ENCODE measurements at regions not wholly inside any gene's neighbourhood (a gene's known extent, or its start where the extent isn't known, plus 50 kb on each side); places are given as distances from the start of the nearest gene placed in this dataset.

GRCh38 chr7:26924149-26924767 is 59.9 kb upstream of the SKAP2 start:
- TF ChIP-seq CTCF (IDR thresholded peaks at IDR 0.05) = no peak
- TF ChIP-seq POLR2A (IDR thresholded peaks at IDR 0.05) = no peak
